HG03039 (cell line): ENCODE measurements at regions not wholly inside any gene's neighbourhood (a gene's known extent, or its start where the extent isn't known, plus 50 kb on each side); places are given as distances from the start of the nearest gene placed in this dataset.

Experiments
- ATAC-seq: cut with Tn5 transposase; IDR thresholded peaks from one replicate; pipeline ENCODE4 v1.9.1; 2021; ENCODE audit warnings: mild to moderate bottlenecking, moderate library complexity; ENCODE audit not compliant: unreplicated experiment

DNA sequence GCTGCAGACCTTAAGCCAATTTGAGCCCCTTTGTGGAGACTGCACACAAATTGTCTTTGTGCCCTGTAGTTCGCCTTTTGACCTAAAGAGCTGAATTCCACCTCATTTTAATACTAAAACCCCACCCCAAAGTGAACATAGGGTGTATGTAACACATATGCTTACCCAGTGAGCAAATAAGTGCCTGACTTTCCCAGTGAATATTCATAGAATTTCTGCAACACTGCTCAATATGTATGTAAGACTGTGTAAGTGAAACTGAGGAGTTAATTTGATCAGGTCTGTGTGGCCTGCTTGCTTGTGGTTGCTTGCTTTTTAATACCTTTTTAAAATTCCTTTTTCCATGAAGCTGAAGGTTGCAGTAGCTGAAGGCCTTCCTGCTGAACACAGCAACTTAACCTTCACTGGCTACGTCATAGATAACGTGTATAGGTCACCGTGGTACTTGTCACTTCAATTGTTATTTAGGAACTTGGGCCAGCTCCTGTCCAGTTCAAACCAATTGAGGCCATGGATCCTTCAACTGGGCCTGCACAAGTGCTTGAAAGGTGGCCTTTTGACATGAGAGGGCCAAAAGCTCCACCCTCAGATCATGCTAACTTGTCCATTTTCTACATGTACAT is 131.7 kb upstream of the BTBD3 start:
- no peak for ATAC-seq

DNA sequence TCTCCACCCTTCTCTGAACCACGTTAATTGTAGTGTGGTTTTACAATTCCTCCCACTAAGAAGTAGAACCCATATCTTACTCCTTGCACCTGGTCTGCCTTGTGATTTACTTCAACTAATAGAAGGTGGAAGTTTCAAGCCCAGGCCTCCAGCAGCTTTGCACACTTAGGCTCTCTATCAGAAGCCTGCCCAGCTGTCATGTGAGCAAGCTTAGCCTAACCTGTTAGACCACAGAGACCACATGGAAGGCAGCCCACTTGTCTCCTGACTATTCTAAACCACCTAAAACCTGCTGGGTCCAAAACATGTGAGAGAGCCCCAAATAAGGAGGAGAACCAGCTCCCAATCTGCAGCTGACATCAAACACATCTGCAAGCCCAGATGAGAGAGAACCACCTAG is 127.6 kb upstream of the BTBD3 start:
- no peak for ATAC-seq

DNA sequence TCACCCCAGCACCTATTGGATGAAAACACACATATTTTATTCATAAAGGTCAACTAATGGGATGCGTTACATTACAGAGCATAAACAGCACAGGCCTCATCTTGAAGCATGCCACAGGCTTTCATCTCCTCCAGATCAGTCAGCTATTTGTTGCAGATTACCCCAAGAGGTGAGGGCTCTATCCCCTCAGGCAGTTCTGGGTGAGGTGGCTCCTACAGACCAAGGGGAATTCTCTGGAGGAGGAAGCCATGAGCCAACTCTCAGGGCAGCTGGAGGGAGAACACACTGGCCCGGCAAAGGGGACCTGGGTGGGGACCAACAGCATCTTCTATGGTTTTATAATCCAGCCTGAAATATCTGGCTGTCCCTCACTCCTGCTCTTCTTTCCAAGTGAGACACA is 126.4 kb upstream of the BTBD3 start:
- no peak for ATAC-seq

DNA sequence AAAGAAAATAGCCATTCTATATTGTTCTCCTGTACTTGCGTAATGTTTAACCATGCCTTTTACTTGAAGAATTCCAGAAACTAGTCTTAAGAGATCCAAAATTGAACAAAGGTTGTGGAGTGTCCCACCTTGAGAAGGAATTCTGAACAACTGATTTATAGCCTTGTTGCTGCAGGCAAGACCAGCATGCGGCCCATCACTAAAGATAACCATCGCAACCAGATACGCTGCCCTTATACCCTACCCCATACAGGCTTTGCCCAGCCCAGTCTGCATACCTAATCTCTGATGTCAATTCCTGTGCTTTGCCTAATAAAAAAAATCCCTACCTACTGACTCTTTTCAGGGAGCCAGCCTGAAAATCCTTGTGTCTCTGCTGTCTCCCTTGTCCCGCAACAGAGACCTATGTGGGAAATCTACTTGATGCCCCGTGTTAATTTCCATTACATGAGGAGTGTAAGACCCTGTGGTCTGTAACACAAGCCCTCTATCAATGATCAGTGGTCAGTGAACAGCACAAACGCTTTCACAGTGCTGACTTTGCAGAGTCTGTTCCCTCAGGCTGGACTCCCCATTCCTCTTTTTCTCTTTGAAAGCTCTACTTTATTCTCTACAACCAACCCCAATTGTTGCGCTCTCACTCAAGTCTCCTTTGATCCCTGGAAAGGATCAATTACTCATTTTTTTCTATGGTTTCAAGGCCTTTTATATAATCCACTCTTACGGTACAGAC is 125.7 kb upstream of the BTBD3 start:
- ATAC-seq = no peak

DNA sequence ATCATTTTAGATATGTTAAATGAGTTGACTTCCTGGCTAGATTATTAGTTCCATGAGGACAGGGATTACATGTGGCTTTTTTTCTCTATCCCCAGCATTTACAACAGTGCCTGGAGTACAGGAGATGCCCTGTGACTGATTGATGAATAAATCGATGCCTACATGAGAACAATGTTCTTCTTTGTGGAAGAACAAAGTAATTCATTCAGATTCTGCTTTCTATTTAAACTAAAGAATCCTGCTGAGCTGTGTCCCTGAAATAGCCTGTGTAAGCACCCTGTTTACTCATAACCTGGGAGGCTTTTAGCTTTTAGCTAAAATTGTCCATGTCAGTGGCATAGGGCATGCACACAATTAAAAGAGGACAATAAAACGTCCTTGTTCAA is 125.1 kb upstream of the BTBD3 start:
- no peak for ATAC-seq

DNA sequence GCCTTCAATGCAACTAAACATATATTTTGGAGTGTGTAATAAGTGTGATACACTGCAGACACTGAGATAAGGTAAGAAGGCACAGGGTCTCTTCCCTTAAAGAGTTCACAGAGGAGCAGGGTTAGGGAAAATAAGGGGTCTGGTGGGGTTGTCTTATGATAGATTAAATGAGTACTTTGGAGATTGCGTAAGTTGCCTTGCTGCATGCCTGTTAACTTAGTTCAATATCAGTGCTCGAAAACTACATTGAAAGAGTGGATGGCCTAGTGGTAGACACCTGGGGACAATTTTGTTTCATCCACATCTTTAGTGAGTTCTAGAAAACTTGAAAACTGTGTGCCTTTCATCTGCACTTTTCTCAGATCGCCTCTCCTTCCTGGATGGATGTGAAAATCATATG is 123.2 kb upstream of the BTBD3 start:
- ATAC-seq = no peak

DNA sequence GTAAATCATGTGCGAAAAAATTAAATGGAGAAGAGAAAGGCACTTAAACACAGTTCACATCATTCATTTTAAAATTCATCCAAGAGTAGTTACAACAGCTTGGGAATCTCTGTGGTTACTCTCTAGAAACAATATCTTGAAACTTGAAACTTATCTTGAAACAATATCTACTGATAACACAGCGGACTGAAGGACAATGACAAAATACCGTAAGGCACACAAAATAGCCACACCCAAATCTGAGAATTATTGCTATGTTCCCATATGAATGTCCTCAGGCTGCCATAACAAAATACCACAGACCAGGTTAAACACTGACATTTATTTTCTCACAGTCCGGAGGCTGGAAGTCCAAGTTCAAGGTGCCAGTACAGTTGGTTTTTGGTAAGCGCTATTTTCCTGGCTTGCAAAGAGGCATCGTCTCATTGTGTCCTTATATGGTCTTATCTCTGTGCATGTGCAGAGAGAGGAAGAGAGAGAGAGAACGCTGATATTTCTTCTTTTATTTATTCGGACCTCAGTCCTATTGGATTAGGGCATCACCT is 122.5 kb upstream of the BTBD3 start:
- no peak for ATAC-seq

DNA sequence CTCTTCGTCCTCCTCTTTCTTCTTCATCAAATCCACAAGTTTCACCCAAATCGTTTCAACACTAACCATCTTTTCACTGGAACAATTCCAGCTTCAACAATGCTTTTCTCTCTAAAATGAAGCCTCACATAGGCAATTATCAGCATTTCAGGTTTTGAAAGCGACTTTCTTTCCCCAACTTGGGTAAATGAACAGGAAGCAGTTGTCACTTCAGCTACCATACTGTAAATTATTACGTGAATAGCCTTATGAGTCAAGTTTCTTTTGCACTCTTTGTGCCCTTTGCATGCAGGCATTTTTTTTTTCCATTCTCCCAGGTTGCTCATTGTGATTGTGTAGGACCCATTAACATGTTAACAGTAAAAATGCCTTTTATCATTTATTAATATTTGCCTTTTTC is 121.7 kb upstream of the BTBD3 start:
- no peak for ATAC-seq

DNA sequence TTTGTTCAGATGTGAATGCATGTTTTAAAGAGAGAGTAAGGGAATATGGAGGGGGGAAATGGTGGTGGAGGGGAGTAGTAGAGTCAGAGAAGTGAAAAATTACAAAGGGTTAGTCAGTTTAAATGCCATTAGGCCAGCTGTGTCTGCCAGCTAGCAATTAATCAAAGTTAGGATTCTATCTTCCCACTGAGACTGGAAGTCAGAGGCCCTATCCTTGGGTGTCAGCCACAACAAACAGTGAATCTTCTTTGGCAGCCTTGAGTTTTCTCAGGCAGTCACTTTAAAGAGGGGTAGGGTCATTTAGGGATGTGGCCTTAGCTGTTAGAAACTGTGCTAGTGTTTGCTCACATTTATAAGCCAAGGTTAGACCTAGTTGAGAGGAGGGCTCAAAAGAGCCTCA is 120.5 kb upstream of the BTBD3 start:
- no peak for ATAC-seq

DNA sequence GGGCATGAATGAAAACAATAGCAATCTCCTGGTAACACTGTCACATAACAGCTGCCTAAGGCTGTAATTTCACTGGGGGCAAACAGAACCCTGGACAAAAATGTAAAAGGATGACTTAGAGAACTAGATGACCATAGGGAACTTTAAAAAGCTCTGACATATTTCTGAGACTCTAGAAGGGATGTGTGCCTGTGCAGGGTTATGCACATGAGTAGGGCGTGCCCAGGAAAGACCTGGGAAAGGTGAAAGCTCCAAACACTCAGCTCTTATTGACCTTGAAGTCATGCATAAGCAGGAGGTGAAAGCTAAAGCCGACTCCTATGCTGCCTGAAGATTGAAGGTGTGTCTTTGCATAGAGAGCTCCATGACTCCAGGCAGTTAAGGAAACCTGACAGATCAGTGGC is 118.4 kb upstream of the BTBD3 start:
- ATAC-seq = no peak

DNA sequence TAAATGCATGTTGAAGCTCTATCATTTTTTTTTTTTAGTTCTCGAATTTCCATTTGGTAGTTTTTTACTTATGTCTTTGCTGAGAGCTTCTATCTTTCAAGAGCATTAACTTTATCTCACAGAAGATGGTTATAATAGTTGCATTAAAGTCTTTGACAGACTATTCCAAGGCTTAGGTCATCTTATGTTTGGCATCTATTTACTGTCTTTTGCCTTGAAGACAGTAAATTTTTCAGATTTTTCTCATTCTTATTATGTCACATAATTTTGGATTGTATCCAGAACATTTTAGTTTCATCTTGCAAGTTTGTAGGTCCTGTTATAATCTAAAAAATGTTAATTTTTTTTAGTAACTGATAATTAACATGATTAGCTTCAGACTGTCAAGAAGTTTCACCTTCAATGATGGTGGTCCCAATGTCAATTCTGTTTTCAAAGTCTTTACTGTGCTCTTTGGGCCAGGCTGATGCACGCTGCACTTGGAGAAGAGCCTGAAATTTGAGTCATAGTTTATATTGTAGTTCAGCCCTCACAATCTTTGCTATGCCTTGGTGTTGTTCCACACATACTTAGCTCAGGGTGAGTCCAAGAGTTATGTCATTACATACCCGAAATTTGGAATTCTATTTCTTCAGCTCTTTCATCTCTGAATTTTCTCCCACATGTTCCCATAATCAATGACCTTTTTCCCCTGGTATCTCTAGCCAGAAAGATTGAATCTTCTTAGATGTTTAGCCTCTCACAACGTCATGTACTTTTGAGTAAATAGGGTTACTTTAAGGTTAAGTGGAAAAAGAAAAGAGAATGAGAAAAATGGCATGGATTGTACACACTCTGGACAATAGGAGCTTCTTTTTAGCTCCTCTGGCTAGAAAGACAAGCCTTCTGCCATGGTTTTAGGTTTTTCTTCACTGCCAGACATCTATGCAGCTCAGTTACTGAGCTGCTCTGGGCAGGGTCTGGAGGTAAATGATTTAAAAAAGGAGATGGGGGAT is 110.3 kb upstream of the BTBD3 start:
- ATAC-seq = no peak

DNA sequence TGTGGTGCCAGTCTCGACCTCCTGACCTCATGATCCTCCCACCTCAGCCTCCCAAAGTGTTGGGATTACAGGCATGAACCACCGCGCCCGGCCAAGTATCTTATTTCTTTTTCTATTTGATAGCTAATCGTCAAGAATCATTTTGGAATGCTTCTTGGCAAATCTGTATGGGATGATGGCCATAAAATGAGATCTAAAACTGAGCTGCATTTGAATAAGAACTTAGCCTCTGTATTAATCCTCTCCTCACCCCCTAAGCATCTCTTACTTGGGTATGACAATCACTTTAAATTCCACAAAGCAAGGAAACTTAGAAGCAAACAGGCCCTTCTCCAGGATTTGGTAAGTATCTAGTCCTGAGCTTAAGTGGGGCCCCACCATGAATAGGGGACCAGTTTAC is 108.9 kb upstream of the BTBD3 start:
- no peak for ATAC-seq

DNA sequence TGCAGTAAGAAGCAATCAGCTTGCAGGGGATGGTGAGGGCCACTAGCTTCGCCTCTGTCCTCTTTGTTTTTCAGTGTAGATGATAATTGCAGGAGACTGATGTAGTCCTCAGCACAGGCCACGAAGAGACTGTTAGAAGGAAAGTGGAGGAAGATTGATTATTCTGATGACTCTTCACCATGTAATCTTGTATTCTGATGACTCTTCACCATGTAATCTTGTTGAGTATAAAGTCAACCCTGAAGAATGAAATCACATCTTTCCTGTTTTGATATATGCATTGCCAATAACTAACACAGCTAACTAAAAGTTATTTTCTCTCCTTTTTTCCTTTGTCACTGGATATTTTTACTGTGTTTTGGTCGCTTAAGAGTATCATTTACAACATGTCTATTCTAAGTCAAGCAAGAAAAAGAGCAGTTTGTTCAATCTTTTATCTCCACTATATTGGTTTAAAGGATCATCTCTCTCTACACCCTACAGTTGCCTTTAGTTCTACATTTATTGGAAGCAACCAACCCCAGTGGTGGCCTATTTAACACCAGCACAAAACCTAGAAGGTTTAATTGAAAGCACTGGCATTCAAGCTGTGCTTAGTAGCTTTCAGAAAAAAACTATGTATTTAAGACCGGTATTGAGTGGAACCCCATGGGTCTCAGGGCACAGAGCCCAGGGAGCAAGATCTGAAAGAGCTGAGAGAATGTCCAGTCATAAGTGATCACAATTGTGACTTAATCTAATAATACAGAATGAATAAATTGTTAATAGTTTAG is 107.2 kb upstream of the BTBD3 start:
- ATAC-seq = no peak

DNA sequence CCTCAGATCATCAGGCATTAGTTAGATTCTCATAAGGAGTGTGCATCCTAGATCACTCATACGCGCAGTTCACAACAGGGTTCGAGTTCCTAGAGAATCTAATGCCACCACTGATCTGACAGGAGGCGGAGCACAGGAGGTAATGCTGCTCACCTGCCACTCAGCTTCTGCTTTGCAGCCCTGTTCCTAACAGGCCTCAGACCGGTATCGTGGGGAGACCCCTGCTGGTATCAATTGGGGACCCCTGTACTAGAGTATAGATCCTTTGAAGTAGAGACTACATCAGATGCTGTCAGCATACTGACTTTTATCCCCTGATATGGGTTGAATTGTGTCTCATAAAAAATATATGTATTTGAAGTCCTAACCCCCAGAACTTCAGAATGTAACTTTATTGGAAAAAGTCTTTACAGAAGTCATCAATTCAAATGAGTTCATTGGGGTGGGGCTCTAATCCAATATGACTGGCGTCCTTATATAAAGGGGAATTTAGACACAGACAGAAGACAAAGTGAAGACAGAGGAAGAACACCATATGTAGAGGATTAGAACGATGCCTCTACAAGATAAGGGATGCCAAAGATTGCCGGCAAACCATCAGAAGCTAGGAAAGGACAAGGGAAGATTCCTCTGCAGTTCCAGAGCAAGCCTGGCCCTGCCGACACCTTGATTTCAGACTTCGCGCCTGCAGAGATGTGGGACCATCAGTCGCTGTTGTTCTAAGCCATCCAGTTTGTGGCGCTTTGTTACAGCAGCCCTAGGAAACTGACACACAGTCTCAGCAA is 104.4 kb upstream of the BTBD3 start:
- no peak for ATAC-seq

DNA sequence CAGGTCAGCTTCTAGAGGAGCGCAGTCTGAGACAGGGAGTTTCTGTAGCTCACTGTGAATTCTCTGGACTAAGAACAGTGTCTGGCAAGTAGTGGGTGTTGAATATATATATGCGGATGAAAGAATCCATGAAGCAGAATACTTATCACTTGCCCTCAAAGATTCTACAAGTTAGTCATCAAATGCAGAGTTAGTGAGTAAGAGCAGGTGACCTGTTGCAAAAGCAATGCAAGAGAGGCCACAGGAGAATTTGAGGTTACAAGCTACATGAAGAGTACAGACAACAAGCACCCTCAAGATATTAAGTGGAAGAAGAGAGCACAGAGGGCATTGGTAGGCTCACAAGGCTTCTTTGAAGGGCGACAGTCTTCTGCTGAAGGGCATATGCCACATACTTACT is 103.4 kb upstream of the BTBD3 start:
- no peak for ATAC-seq

DNA sequence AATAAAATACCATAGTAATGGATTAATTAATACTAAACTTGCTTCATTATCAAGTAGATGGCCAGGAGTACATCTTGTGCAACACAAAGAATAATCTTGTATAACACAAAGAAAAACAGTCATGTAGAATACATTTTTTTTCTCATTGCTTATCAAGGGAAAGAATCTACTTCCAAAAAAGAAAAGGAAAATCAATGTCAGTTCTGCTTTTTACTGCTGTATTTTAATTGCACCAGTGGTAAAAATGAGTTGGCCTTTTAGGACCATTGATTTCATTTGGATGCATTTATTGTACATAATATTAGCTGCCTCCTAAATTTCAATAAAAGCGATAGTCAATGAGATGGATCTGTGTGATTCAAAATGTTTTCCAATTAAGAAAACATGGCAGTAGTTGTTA is 96.9 kb upstream of the BTBD3 start:
- ATAC-seq = no peak

DNA sequence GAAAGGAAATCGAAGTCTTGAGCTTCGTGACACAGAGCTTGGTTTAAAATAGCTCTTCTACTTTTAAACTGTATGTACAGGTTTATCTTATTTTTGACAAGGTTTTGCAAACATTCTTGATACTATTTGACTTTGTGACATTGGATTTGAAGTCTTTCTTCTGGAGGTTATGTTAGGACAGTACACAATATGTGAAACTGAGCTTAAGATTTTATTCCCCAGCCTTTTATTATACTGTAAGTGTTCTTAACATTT is 95.2 kb upstream of the BTBD3 start:
- no peak for ATAC-seq

DNA sequence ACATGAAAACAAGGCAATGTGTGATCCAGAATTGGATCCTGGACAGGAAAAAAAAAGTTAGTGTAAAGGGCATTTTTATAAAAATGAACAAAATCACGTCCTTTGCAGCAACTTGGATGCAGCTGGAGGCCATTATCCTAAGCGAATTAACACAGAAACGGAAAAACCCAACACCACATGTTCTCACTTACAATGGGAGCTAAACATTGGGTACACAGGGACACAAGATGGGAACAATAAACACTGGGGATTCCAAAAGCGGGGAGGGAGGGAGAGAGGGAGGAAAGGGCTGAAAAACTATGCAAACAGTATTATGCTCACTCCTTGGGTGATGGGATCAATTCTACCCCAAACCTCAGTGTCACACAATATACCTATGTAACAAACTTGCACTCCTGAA is 91.4 kb upstream of the BTBD3 start:
- ATAC-seq = no peak

DNA sequence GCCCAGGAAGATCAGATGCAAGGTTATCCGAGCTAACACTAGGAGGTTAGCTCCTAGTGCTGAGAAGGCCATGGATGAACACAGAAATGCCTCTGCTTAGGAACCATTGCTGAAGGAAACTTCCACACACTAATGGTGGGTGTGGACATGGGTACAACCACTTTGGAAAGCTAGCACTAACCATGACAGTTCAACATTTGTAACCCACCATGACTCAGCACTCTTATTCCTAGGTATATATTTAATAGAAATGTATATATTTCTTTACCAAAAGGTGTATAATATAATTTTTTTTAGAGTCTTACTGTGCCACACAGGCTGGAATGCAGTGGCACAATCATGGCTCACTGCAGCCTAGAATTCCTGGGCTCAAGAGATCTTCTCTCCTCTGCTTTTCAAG is 85.3 kb upstream of the BTBD3 start:
- no peak for ATAC-seq

DNA sequence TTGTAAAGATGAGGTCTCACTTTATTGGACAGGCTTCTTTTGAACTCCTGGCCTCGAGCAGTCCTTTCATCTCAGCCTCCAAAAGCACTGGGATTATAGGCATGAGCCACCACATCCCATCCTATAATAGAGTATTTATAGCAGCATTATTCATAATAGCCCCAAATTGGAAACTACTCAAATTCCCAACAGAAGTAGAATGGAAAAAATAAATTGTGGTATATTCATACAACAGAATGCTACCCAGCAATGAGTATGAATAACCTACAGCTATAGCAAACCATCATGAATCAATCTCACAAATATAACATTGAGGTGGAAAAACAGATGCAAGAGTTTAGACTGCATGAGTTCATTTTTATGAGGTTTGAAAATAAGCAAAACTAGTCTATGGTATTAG is 84.8 kb upstream of the BTBD3 start:
- ATAC-seq = no peak
